Fibroblast of lung (primary cell): ENCODE measurements at regions not wholly inside any gene's neighbourhood (a gene's known extent, or its start where the extent isn't known, plus 50 kb on each side); places are given as distances from the start of the nearest gene placed in this dataset.

ENCODE experiments used
- EZH2 ChIP-seq: IDR thresholded peaks from 2 replicates; pipeline ENCODE4 v1.5.1; 2012; ENCODE audit warnings: low read length, control low read depth, mild to moderate bottlenecking; ENCODE audit errors: missing control alignments
- TF ChIP-seq, protein P1 (sequence below), 2 donors: IDR thresholded peaks in 1 of 2; conservative IDR thresholded peaks in 1 of 2; 1 replicate in 1 of 2; 2 replicates in 1 of 2; pipeline ENCODE4 v1.5.1; 2011 to 2012; ENCODE audit warnings: low read length in 2 of 2, control low read depth in 1 of 2, inconsistent platforms in 1 of 2, low read depth in 1 of 2, mild to moderate bottlenecking in 1 of 2

DNA sequence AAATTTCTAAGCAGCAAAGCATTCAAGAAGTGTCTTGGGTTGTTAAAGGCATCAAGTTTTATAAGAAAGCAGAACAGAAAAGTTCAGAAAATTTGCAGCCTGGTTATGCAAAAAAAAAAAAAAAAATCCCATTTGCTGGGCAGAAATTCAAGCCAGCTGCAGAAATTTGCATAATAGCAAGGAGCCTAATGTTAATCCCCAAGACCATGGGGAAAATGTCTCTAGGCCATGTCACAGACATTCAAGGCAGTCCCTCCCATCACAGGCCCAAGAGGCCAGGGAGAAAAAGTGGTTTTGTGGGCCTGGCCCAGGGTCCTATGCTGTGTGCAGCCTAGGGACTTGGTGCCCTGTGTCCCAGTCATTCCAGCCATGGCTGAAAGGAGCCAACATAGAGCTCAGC, 269.0 kb upstream of the SLC39A10 start:
- TF ChIP-seq, protein P1, sequence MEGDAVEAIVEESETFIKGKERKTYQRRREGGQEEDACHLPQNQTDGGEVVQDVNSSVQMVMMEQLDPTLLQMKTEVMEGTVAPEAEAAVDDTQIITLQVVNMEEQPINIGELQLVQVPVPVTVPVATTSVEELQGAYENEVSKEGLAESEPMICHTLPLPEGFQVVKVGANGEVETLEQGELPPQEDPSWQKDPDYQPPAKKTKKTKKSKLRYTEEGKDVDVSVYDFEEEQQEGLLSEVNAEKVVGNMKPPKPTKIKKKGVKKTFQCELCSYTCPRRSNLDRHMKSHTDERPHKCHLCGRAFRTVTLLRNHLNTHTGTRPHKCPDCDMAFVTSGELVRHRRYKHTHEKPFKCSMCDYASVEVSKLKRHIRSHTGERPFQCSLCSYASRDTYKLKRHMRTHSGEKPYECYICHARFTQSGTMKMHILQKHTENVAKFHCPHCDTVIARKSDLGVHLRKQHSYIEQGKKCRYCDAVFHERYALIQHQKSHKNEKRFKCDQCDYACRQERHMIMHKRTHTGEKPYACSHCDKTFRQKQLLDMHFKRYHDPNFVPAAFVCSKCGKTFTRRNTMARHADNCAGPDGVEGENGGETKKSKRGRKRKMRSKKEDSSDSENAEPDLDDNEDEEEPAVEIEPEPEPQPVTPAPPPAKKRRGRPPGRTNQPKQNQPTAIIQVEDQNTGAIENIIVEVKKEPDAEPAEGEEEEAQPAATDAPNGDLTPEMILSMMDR (conservative IDR thresholded peaks at IDR 0.05 in 1 of 2, IDR thresholded peaks at IDR 0.05 in 1 of 2; ENCODE audit: low read depth in 1 of 2, low read length in 2 of 2): no peak
- TF ChIP-seq EZH2: no peak
